ENCODE measurements at regions not wholly inside any gene's neighbourhood (a gene's known extent, or its start where the extent isn't known, plus 50 kb on each side); places are given as distances from the start of the nearest gene placed in this dataset.

DNA sequence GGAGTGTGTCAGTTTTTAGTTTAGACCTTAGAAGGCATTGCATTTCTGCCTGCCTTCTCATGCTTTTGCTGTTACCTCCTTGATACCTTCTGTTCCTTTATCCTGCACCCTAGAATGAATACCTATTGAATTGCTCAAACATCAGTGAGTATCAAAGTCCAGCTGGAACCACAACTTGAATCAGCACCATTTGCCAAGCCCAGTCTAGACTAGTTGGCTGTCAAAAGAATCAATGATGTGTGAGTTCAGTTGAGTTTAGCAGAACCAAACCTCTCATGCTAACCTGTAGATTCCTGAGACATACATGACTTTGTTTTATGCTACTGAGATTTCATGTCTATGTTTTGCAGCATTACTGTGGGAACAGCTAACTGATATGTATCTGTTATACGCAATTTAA, 116.6 kb downstream of the FAM170A start:
- Histone ChIP-seq H3K9me3 (replicated peaks; ENCODE audit: control insufficient read depth, insufficient read depth, low read depth, low read length) (no peaks in the 10 kb centered on the region), H3K9me1 (ENCODE audit: control insufficient read depth, insufficient read depth, low read length) (no peaks in the 10 kb centered on the region), H3K9ac (ENCODE audit: insufficient read depth in 1 of 2, low read depth in 2 of 2, low read length in 2 of 2) (no peak overlapping the region), H3K27me3 (ENCODE audit: control insufficient read depth in 2 of 2, insufficient read depth in 2 of 2, low read length in 2 of 2) (no peaks in the 10 kb centered on the region), H4K20me1 (replicated peaks; ENCODE audit: control insufficient read depth, insufficient read depth, low read length) (no peaks in the 10 kb centered on the region), H3K4me2 (ENCODE audit: insufficient read depth, low read length) (no peak overlapping the region), H3K79me2 (ENCODE audit: control insufficient read depth, insufficient read depth, low read length) (no peaks in the 10 kb centered on the region), H3K36me3 (ENCODE audit: control insufficient read depth, insufficient read depth, low read length) (no peaks in the 10 kb centered on the region), H2AFZ (ENCODE audit: low read depth, low read length) (no peak overlapping the region), H3K27ac (ENCODE audit: extremely low read depth, low read depth, low read length) (no peak overlapping the region), H3K4me1 (replicated peaks in 1 of 2; ENCODE audit: control insufficient read depth in 2 of 2, insufficient read depth in 2 of 2, low read length in 2 of 2) (peaks cover 0 to 3% of the 10 kb centered on the region in 2 experiments; a peak in 1 of 5 replicates), H3K4me3 (no peak overlapping the region)
- BruUV-seq (replicated peaks), result no TSS peak
- ATAC-seq (no peak), DNase-seq (ENCODE audit: extremely low read depth in 1 of 4, low spot score in 3 of 4) (no peak), FAIRE-seq (no peak)
- ChIA-PET CTCF (ENCODE audit: low intra/inter-chr PET ratio) (no interaction called here), POLR2A (no interaction called here)
- in situ Hi-C loops (cut with MboI), result loop anchor here (25.0 kb wide), 1 partner anchor 759 kb away; the partner anchor contains the start of gene DTWD2
- 0% methylated on average over 1 of the region's 1 CpG for WGBS (ENCODE audit: insufficient coverage, low coverage, missing lambda C conversion rate)
- TF ChIP-seq HSF4 (CRISPR knock-in tag; IDR thresholded peaks at IDR 0.05; ENCODE audit: borderline replicate concordance) (no peak), PTTG1 (tag; IDR thresholded peaks at IDR 0.05; ENCODE audit: low read depth) (no peak), JUNB (CRISPR knock-in tag; conservative IDR thresholded peaks at IDR 0.05) (no peak), CBFB (CRISPR knock-in tag; IDR thresholded peaks at IDR 0.05) (no peak), HNRNPLL (IDR thresholded peaks at IDR 0.05; ENCODE audit: low read depth, low read length, poor library complexity, severe bottlenecking) (no peak), ZNF644 (tag; IDR thresholded peaks at IDR 0.05; ENCODE audit: low read depth) (no peak), KDM5B (IDR thresholded peaks at IDR 0.05; ENCODE audit: insufficient replicate concordance, low read depth, low read length) (no peak), ZFPM2 (CRISPR knock-in tag; IDR thresholded peaks at IDR 0.05) (no peak), BCL6 (CRISPR knock-in tag; IDR thresholded peaks at IDR 0.05) (no peak), HLTF (IDR thresholded peaks at IDR 0.05) (no peak)
- TF ChIP-seq, protein P1, sequence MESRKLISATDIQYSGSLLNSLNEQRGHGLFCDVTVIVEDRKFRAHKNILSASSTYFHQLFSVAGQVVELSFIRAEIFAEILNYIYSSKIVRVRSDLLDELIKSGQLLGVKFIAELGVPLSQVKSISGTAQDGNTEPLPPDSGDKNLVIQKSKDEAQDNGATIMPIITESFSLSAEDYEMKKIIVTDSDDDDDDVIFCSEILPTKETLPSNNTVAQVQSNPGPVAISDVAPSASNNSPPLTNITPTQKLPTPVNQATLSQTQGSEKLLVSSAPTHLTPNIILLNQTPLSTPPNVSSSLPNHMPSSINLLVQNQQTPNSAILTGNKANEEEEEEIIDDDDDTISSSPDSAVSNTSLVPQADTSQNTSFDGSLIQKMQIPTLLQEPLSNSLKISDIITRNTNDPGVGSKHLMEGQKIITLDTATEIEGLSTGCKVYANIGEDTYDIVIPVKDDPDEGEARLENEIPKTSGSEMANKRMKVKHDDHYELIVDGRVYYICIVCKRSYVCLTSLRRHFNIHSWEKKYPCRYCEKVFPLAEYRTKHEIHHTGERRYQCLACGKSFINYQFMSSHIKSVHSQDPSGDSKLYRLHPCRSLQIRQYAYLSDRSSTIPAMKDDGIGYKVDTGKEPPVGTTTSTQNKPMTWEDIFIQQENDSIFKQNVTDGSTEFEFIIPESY (CRISPR knock-in tag; IDR thresholded peaks at IDR 0.05), result no peak
- TF ChIP-seq, protein P2, sequence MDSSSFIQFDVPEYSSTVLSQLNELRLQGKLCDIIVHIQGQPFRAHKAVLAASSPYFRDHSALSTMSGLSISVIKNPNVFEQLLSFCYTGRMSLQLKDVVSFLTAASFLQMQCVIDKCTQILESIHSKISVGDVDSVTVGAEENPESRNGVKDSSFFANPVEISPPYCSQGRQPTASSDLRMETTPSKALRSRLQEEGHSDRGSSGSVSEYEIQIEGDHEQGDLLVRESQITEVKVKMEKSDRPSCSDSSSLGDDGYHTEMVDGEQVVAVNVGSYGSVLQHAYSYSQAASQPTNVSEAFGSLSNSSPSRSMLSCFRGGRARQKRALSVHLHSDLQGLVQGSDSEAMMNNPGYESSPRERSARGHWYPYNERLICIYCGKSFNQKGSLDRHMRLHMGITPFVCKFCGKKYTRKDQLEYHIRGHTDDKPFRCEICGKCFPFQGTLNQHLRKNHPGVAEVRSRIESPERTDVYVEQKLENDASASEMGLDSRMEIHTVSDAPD (CRISPR knock-in tag; IDR thresholded peaks at IDR 0.05), result no peak
- intact Hi-C loops (cut with micrococcal nuclease), result loop anchor here (10.0 kb wide), 1 partner anchor 311 kb away; no protein-coding TSS in a partner anchor

Measured in K562 (cell line).